ENCODE measurements at regions not wholly inside any gene's neighbourhood (a gene's known extent, or its start where the extent isn't known, plus 50 kb on each side); places are given as distances from the start of the nearest gene placed in this dataset.

DNA sequence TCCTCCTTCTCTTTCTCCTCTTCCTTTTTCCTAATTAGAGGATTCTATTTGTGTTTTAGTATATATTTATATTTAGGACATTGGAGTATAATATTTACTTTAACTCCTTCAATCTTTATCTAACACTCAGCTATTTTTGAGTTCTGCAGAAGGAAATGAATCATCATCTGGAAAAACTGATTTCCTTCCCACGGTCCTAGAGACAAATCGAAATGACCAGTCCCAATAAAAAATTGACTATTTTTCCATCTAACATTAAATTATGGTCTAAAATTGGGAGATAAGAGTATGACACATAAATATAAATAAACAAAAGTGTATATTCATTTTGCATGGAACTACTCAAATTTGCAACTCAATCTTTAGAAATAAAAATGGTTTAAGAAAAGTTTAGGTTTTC lies 167.4 kb downstream of the TMTC3 start:
- H3K27ac ChIP-seq (ENCODE audit: low read depth in 1 of 2, low read length in 2 of 2): no peak overlapping the region
- H3K9me3 ChIP-seq (ENCODE audit: control insufficient read depth in 4 of 4, low read length in 3 of 4): no peaks in the 10 kb centered on the region
- H3K4me3 ChIP-seq (ENCODE audit: low read depth in 1 of 3, low read length in 3 of 3): no peak overlapping the region
- TF ChIP-seq NR2F2 (IDR thresholded peaks at IDR 0.05) (no peak), YY1 (IDR thresholded peaks at IDR 0.05) (no peak), RAD21 (IDR thresholded peaks at IDR 0.05) (no peak), FOXA1 (IDR thresholded peaks at IDR 0.05) (no peak), ZBTB33 (IDR thresholded peaks at IDR 0.05) (no peak), SP1 (IDR thresholded peaks at IDR 0.05) (no peak), JUND (IDR thresholded peaks at IDR 0.05) (no peak), RXRA (IDR thresholded peaks at IDR 0.05) (no peak), FOXA2 (IDR thresholded peaks at IDR 0.05) (no peak), GABPA (IDR thresholded peaks at IDR 0.05 in 1 of 2, conservative IDR thresholded peaks at IDR 0.05 in 1 of 2) (no peak), HNF4G (IDR thresholded peaks at IDR 0.05) (no peak), EGR1 (IDR thresholded peaks at IDR 0.05; ENCODE audit: low read depth in 2 of 2) (no peak), TAF1 (conservative IDR thresholded peaks at IDR 0.05) (no peak), CTCF (IDR thresholded peaks at IDR 0.05; ENCODE audit: low read depth, low read length, missing input control) (no peak), HNF4A (conservative IDR thresholded peaks at IDR 0.05) (no peak)
- TF ChIP-seq, protein P1, sequence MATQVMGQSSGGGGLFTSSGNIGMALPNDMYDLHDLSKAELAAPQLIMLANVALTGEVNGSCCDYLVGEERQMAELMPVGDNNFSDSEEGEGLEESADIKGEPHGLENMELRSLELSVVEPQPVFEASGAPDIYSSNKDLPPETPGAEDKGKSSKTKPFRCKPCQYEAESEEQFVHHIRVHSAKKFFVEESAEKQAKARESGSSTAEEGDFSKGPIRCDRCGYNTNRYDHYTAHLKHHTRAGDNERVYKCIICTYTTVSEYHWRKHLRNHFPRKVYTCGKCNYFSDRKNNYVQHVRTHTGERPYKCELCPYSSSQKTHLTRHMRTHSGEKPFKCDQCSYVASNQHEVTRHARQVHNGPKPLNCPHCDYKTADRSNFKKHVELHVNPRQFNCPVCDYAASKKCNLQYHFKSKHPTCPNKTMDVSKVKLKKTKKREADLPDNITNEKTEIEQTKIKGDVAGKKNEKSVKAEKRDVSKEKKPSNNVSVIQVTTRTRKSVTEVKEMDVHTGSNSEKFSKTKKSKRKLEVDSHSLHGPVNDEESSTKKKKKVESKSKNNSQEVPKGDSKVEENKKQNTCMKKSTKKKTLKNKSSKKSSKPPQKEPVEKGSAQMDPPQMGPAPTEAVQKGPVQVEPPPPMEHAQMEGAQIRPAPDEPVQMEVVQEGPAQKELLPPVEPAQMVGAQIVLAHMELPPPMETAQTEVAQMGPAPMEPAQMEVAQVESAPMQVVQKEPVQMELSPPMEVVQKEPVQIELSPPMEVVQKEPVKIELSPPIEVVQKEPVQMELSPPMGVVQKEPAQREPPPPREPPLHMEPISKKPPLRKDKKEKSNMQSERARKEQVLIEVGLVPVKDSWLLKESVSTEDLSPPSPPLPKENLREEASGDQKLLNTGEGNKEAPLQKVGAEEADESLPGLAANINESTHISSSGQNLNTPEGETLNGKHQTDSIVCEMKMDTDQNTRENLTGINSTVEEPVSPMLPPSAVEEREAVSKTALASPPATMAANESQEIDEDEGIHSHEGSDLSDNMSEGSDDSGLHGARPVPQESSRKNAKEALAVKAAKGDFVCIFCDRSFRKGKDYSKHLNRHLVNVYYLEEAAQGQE (IDR thresholded peaks at IDR 0.05): no peak
- TF ChIP-seq, protein P2, sequence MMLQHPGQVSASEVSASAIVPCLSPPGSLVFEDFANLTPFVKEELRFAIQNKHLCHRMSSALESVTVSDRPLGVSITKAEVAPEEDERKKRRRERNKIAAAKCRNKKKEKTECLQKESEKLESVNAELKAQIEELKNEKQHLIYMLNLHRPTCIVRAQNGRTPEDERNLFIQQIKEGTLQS (IDR thresholded peaks at IDR 0.05): no peak
- TF ChIP-seq, protein P3, sequence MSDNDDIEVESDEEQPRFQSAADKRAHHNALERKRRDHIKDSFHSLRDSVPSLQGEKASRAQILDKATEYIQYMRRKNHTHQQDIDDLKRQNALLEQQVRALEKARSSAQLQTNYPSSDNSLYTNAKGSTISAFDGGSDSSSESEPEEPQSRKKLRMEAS (IDR thresholded peaks at IDR 0.05): no peak
- H3K9ac ChIP-seq (ENCODE audit: low read depth in 1 of 2, low read length in 2 of 2): no peak overlapping the region
- H3K36me3 ChIP-seq (ENCODE audit: control insufficient read depth in 4 of 4, insufficient read depth in 3 of 4, low read depth in 1 of 4, low read length in 3 of 4): no peaks in the 10 kb centered on the region
- peaks cover 0 to 9% (median 8%) of the 10 kb centered on the region in 4 donors for H3K4me1 ChIP-seq (ENCODE audit: control insufficient read depth in 4 of 4, insufficient read depth in 4 of 4, low read length in 3 of 4)
- peaks cover 0 to 11% (median 0%) of the 10 kb centered on the region in 4 donors for H3K27me3 ChIP-seq (ENCODE audit: control insufficient read depth in 4 of 4, insufficient read depth in 4 of 4, low read length in 3 of 4)
- WGBS: 78% methylated on average over 2 of the region's 2 CpGs
- no peak for DNase-seq (ENCODE audit: low spot score)

All from liver (tissue), 8 donors.